OCI-LY3 (cell line): ENCODE measurements at regions not wholly inside any gene's neighbourhood (a gene's known extent, or its start where the extent isn't known, plus 50 kb on each side); places are given as distances from the start of the nearest gene placed in this dataset.

Experiments
- H2AFZ ChIP-seq: fragments of 200-600, 300-600 bp; shearing (Covaris generic); 2 replicates; pipeline ENCODE4 v1.6.0; 2014; ENCODE audit warnings: antibody characterized with exemption, low read depth, low read length
- H3K27ac ChIP-seq: fragments of 200-600, 300-600 bp; sonication (generic); 2 replicates; pipeline ENCODE4 v1.5.1; 2014; ENCODE audit warnings: mild to moderate bottlenecking, low read length, moderate library complexity, mixed read lengths
- H3K27me3 ChIP-seq: fragments of 200-600, 300-600 bp; sonication (generic); 2 replicates; pipeline ENCODE4 v1.6.1; 2014; ENCODE audit warnings: low read depth, low read length, mixed read lengths
- H3K36me3 ChIP-seq: fragments of 200-600, 300-600 bp; sonication (generic); replicated peaks from 2 replicates; pipeline ENCODE3; 2014; ENCODE audit warnings: low read depth, low read length, mixed read lengths
- H3K4me1 ChIP-seq: fragments of 300-600, 200-600 bp; sonication (generic); 2 replicates; pipeline ENCODE4 v1.6.1; 2014; ENCODE audit warnings: low read length, mixed read lengths
- H3K4me2 ChIP-seq: fragments of 200-600, 300-600 bp; sonication (generic); 2 replicates; pipeline ENCODE4 v1.6.1; 2014; ENCODE audit warnings: low read length, mixed read lengths
- H3K4me3 ChIP-seq: fragments of 300-600, 200-600 bp; sonication (generic); 2 replicates; pipeline ENCODE4 v1.5.1; 2014; ENCODE audit warnings: antibody characterized with exemption, mild to moderate bottlenecking, low read length, moderate library complexity
- H3K79me2 ChIP-seq: fragments of 300-600, 200-600 bp; shearing (Covaris generic); 2 replicates; pipeline ENCODE4 v1.6.1; 2014; ENCODE audit warnings: mild to moderate bottlenecking, low read length, mixed read lengths
- H3K9ac ChIP-seq: fragments of 300-600, 200-600 bp; shearing (Covaris generic); 2 replicates; pipeline ENCODE4 v1.6.0; 2014; ENCODE audit warnings: mild to moderate bottlenecking, low read length, moderate library complexity
- H3K9me3 ChIP-seq: fragments of 200-600, 300-600 bp; shearing (Covaris generic); 2 replicates; pipeline ENCODE4 v1.6.1; 2014; ENCODE audit warnings: low read length, mixed read lengths; ENCODE audit not compliant: insufficient read depth
- H4K20me1 ChIP-seq: fragments of 200-600, 300-600 bp; sonication (generic); 2 replicates; pipeline ENCODE4 v1.6.1; 2016; ENCODE audit warnings: low read length, mixed read lengths; ENCODE audit not compliant: insufficient read depth
- CTCF ChIP-seq: fragments of 200-600, 300-600 bp; sonication (generic); IDR thresholded peaks from 2 replicates; pipeline ENCODE4 v1.5.1; 2014; ENCODE audit warnings: antibody characterized with exemption, low read length, low read depth
- EZH2phosphoT487 ChIP-seq: fragments of 200-600 bp; shearing (Covaris generic); IDR thresholded peaks from 2 replicates; pipeline ENCODE4 v1.6.1; 2018; ENCODE audit warnings: antibody characterized with exemption, mixed run types, low read depth

- Histone ChIP-seq H3K4me2 (no peak overlapping the region), H3K27me3 (no peaks in the 10 kb centered on the region), H3K79me2 (no peaks in the 10 kb centered on the region), H3K4me3 (no peak overlapping the region), H3K4me1 (0 out of 2 replicates have a peak, but pooled peaks cover 3% of the 10 kb centered on the region), H2AFZ (no peak overlapping the region), H4K20me1 (no peaks in the 10 kb centered on the region), H3K36me3 (no peaks in the 10 kb centered on the region), H3K9me3 (no peaks in the 10 kb centered on the region), H3K9ac (no peak overlapping the region), H3K27ac (no peak overlapping the region)
- TF ChIP-seq CTCF (no peak), EZH2phosphoT487 (no peak)
Measured at GRCh38 chr2:234761910-234762309, 189.9 kb upstream of the SH3BP4 start.

GRCh38 chr2:234754126-234754525, 197.7 kb upstream of the SH3BP4 start:
- Histone ChIP-seq H3K4me2 (no peak overlapping the region), H3K27ac (no peak overlapping the region), H2AFZ (no peak overlapping the region), H3K9ac (no peak overlapping the region), H3K79me2 (no peaks in the 10 kb centered on the region), H3K36me3 (no peaks in the 10 kb centered on the region), H3K27me3 (no peaks in the 10 kb centered on the region), H3K4me1 (no peaks in the 10 kb centered on the region), H4K20me1 (no peaks in the 10 kb centered on the region), H3K4me3 (no peak overlapping the region), H3K9me3 (no peaks in the 10 kb centered on the region)
- TF ChIP-seq CTCF (no peak), EZH2phosphoT487 (no peak)

- Histone ChIP-seq H3K4me2 (no peak overlapping the region), H4K20me1 (no peaks in the 10 kb centered on the region), H3K36me3 (no peaks in the 10 kb centered on the region), H3K9me3 (no peaks in the 10 kb centered on the region), H3K4me3 (no peak overlapping the region), H3K9ac (no peak overlapping the region), H2AFZ (no peak overlapping the region), H3K4me1 (no peaks in the 10 kb centered on the region), H3K79me2 (no peaks in the 10 kb centered on the region), H3K27me3 (no peaks in the 10 kb centered on the region), H3K27ac (no peak overlapping the region)
- TF ChIP-seq CTCF (no peak), EZH2phosphoT487 (no peak)
Measured at GRCh38 chr2:234753701-234754100, 198.1 kb upstream of the SH3BP4 start.

GRCh38 chr2:234752966-234753365, 198.9 kb upstream of the SH3BP4 start:
- H3K27ac ChIP-seq, result no peak overlapping the region
- no peaks in the 10 kb centered on the region for H3K9me3 ChIP-seq
- H3K4me3 ChIP-seq, result no peak overlapping the region
- TF ChIP-seq EZH2phosphoT487 (no peak), CTCF (no peak)
- no peaks in the 10 kb centered on the region for H3K79me2 ChIP-seq
- no peak overlapping the region for H2AFZ ChIP-seq
- no peak overlapping the region for H3K9ac ChIP-seq
- H3K27me3 ChIP-seq, result no peaks in the 10 kb centered on the region
- no peaks in the 10 kb centered on the region for H4K20me1 ChIP-seq
- no peak overlapping the region for H3K4me2 ChIP-seq
- no peaks in the 10 kb centered on the region for H3K36me3 ChIP-seq
- no peaks in the 10 kb centered on the region for H3K4me1 ChIP-seq
